ENCODE measurements at regions not wholly inside any gene's neighbourhood (a gene's known extent, or its start where the extent isn't known, plus 50 kb on each side); places are given as distances from the start of the nearest gene placed in this dataset.

DNA sequence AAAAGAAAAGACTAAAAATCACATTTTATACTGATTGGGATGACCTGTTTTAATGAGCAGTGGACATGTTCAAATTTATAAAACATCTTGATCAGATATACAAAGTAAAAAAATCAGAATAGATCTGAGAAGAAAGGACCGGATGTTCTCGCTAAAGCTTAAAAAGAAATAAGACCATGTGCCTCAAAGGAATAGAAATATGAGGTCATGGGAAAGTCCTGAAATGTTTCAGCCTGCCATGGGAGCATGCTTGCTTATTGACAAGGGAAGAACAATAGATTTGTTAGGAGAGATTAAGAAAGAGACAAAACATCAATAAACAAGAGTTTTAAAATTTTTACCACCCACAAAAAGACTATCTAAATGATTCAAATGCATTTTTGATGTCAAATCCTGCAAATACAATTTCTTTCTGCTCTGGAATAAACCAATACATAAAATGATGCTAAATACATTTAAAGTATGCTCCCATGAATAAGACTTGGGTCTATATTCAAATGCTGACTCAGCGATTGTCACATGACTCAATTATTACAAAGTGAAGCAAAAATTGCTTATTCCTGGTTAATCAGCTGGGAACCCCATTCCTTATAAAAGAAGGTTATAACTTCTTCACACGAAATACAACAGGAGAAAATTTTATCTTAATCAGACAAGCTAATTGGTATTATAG is 633.9 kb upstream of the PKDCC start:
- no peak overlapping the region for H3K4me3 ChIP-seq (ENCODE audit: low read length)
- no peak for DNase-seq (ENCODE audit: low read depth)
- TF ChIP-seq, protein P1, sequence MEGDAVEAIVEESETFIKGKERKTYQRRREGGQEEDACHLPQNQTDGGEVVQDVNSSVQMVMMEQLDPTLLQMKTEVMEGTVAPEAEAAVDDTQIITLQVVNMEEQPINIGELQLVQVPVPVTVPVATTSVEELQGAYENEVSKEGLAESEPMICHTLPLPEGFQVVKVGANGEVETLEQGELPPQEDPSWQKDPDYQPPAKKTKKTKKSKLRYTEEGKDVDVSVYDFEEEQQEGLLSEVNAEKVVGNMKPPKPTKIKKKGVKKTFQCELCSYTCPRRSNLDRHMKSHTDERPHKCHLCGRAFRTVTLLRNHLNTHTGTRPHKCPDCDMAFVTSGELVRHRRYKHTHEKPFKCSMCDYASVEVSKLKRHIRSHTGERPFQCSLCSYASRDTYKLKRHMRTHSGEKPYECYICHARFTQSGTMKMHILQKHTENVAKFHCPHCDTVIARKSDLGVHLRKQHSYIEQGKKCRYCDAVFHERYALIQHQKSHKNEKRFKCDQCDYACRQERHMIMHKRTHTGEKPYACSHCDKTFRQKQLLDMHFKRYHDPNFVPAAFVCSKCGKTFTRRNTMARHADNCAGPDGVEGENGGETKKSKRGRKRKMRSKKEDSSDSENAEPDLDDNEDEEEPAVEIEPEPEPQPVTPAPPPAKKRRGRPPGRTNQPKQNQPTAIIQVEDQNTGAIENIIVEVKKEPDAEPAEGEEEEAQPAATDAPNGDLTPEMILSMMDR (conservative IDR thresholded peaks at IDR 0.05; ENCODE audit: low read depth, low read length), result no peak

DNA sequence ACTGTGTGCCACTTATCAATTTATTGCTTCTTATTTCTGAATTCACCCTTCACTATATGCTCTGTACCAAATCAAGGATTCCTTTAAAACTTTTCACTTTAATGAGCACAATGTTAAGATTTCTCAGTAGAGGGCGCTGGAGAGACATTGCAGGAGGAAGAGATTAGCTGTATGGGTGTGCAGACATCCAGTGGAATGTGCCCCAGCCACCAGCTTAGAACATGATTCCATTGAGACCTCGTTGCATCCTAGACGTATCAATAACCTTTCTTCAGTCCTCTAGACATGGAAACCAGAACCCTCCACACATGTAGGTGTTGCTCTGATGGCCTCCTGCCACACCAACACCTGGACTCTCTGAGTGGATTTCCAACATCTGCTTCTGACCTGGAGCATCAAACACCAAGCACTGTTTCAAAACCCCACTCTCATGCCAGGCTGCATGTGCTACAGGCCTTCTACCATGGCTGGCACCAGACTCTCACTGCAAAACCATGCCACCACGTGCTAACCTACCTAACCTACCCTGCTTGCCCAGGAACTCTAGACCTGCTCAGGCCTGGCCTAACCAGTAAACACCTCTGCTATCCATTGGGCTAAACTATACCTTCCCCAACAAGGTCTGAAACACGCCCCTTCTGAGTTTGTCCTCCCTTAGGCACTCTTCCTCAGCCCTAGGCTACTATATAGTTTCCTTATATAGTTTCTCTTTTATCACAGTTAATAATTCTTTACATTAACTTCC is 633.2 kb upstream of the PKDCC start:
- no peak overlapping the region for H3K4me3 ChIP-seq (ENCODE audit: low read length)
- TF ChIP-seq, protein P1 (conservative IDR thresholded peaks at IDR 0.05; ENCODE audit: low read depth, low read length), result peak; percentile 69
- DNase-seq (ENCODE audit: low read depth), result no peak

DNA sequence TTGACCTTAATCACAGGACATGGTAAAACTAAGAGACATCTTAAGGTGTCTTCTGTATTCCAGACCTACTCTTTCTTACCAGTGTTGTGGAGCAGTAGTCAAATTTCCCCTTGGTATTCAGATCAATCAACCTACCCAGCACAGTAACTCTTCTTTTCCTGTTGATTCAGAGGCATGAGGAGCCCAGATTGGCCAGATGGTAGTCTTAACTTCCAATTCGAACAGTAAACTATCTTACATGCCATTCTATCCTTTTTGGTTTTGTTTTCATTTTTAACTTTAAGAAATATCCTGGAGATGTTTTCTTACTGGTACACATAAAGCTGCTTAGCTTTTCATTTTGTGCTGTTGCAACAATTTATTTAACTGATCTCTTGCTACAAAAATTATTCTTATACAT is 630.3 kb upstream of the PKDCC start:
- TF ChIP-seq, protein P1 (conservative IDR thresholded peaks at IDR 0.05; ENCODE audit: low read depth, low read length), result no peak
- DNase-seq (ENCODE audit: low read depth), result no peak
- no peak overlapping the region for H3K4me3 ChIP-seq (ENCODE audit: low read length)

DNA sequence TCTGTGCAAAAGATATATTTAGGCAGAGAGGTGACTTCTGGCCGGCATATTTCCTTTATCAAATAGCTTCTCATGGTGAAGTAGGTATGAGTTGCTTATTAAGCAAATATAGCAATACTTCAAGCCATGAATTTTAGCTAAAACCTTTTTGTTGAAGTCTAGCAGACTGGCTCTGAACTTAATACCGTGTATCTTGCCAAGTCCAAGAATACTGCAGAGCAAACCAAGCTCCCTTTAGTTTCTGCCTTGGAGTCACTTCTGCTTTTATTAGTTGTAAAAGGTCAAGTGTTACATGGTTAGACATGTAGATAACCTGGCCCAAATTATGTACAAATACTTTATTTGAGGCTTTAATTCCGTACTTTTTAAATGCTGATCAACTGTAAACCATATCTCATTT is 627.6 kb upstream of the PKDCC start:
- no peak for DNase-seq (ENCODE audit: low read depth)
- no peak overlapping the region for H3K4me3 ChIP-seq (ENCODE audit: low read length)
- TF ChIP-seq, protein P1 (conservative IDR thresholded peaks at IDR 0.05; ENCODE audit: low read depth, low read length), result no peak

DNA sequence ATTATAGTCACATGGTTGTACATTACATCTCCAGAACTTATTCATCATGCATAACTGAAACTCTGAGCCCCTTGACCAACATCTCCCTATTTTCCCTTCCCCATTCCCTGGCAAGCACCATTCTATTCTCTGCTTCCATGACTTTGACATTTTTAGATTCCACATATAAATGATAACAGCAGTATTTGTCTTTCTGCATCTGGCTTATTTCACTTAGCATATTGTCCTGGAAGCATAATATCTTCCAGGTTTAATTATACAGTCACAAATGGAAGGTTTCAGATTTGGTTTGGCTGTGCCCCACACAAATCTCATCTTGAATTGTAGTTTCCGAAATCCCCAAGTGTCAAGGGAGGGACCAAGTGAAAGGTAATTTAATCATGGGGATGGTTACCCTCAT is 626.9 kb upstream of the PKDCC start:
- TF ChIP-seq, protein P1 (conservative IDR thresholded peaks at IDR 0.05; ENCODE audit: low read depth, low read length), result no peak
- DNase-seq (ENCODE audit: low read depth), result no peak
- H3K4me3 ChIP-seq (ENCODE audit: low read length), result no peak overlapping the region

DNA sequence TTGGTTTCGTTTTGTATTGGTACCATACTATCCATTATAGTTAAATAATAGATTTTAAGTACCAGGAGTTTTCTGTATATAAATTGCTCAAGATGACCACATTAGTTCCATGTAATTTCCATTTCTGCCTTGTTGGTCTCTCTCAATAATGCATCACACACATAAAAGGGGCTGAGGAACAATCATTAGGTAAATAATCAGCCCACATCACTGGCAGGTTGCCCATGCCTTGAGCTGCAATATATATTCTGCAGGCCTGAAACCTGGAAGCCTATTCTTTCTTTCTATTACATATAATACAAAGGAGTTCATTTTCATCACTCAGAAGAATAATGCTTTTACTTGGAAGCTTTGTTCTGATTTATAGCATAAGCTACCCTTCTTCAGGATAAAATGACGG is 616.1 kb upstream of the PKDCC start:
- no peak overlapping the region for H3K4me3 ChIP-seq (ENCODE audit: low read length)
- no peak for DNase-seq (ENCODE audit: low read depth)
- TF ChIP-seq, protein P1 (conservative IDR thresholded peaks at IDR 0.05; ENCODE audit: low read depth, low read length), result no peak

DNA sequence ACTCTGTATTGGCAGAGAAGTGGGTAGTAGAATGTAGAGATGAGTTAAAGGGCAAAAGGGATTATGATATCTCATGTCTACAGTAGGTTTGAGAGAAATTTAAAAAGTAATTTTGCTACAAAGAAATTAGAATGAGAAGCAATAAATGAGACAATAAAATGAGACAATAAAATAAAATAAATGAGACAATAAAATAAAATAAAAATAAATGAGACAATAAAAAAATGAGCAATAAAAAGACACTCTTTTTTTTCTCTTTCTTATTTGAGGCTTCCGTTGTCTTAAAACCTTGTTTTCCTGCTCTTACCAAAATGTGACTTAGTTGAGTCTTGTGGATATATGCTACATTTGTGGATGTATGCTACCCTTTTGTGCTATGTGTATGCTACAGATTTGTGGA is 615.4 kb upstream of the PKDCC start:
- TF ChIP-seq, protein P1 (conservative IDR thresholded peaks at IDR 0.05; ENCODE audit: low read depth, low read length), result no peak
- H3K4me3 ChIP-seq (ENCODE audit: low read length), result no peak overlapping the region
- DNase-seq (ENCODE audit: low read depth), result no peak

Measured in retinal pigment epithelial cell (primary cell).